GM18907 (cell line): ENCODE measurements at regions not wholly inside any gene's neighbourhood (a gene's known extent, or its start where the extent isn't known, plus 50 kb on each side); places are given as distances from the start of the nearest gene placed in this dataset.
"Not testable (repeated sequence)": the region's sequence is repeated elsewhere in the genome, so short reads cannot be mapped to it uniquely, and the experiment has no call there.

ENCODE experiments used
- ATAC-seq: cut with Tn5 transposase; IDR thresholded peaks from one replicate; pipeline ENCODE4 v1.9.1; 2021; ENCODE audit warnings: mild to moderate bottlenecking, moderate library complexity; ENCODE audit not compliant: unreplicated experiment

DNA sequence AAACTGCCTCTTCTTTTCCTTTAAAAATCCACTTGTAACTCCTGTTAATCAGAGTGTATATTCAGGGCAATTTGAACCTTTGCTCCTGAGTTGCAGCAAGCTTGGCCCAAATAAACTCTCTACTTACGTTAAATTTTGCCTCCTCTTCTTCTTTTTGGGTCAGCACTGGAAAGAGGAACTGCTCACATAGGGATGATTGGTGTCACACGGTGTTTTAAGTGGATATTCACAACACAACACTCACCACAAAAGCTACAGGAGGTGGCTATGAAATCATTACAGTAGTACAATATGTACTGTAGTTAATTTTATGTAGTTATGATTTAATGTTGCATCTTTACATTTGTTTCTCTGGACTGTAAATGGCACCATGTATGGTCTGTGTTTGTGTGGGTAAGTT lies 96.8 kb upstream of the DOCK9 start:
- ATAC-seq, result no peak

DNA sequence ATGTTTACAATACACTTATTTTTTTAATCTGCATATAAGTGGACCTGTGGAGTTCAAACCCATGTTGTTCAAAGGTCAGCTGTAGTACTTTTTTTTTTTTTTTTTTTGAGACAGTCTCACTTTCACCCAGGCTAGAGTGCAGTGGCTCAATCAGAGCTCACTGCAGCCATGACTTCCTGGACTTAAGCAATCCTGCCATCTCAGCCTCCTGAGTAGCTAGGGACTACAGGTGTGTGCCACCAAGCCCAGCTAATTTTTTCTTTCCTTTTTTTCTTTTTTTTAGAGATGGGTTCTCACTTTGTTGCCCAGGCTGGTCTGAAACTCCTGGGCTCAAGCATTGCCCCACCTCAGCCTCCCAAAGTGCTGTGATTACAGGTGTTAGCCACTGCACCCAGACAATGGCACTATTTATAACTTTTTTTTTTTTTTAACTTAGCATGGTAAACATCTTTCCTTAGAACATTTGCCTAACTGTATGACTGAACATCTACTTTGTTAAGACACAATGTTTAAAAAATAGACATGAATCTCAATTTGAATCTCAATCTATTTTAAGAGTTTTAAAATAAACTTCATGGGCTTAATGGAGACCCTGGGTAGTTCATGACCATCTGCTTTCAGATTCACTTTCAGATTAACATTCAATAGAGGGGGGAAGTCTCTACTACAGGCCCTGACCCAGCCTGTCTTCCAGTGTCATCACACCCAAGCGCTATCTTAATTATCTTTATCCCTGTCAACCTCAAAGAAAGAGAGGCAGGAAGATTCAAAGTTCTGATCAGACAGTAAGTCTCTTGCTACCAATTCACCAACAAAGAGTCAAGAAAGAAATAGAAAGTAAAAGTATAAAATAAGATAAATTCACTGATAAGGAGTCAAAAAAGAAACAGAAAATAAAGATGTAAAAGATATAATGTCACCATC lies 97.7 kb upstream of the DOCK9 start:
- ATAC-seq, result peak; percentile 91

DNA sequence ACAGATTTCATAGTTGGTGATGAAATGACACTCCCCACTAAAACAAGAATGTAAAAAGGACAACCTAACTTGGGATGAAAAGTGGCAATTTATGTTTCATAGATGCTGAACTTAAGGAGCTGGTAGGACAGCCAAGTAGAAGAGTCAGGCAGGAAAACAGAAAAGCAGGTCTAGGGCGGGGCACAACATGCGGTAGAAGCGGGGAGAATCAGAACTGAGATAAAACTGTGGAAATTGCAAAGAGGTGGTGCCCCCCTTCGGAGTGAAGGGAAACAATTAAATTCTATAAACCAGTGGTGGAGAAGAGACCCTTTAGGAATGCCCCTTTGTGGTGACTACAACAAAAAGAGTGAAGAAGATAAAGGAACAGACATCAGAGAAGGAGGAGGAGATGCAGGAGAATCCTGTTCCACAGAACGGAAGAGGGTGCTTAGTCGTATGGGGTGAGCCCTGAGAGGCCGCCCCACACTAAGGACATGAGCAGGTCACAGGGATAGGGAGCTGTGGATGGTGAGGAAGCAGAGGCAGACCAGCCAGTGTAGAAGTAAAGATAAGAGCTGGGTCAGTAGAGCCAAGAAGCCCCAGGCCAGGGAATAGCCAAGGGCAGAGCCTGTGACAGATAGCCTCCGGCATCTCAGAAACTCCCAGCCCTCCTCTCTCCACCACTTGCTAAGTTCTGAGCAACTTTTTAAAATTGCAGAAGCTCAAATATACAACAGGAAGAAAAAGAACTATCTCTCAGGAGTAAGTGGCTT lies 100.3 kb upstream of the DOCK9 start:
- ATAC-seq, result no peak

DNA sequence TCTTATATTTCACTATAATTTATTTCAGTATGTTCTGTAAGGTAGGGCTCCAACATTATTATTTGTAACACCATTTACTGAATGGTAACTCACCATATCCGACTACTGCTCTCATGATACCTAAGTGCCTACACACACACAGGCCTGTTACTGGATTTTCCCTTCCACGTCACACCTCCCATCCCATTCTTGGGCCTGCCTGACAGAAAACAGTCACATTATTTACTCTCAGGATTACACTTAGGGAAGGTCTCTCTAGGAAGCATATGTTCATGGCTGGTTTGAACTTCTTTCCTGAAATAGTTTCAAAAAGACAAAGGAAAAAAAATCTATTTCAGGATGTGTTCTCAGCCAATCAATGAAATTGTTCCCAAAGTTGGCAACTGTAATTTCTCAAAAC lies 102.3 kb upstream of the DOCK9 start:
- ATAC-seq, result no peak

DNA sequence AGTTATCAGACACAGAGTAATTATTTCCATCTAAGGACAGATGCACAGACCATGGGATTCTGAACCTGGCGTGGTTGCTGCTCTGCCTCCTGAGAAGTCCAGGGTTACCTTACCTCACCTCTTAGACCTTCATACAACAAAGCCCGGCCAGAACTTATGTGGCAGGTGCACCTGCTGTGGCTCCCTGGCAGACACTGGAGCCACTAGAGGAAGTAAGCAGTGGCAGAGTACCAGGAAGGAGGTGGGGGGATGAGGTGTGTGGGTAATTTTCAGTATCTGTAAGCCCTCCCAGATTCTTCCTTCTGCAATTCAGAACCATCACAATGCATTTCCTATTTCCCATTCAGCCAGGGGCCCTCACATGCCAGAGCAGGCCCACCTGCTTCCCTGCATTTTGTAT lies 106.1 kb upstream of the DOCK9 start:
- no peak for ATAC-seq

DNA sequence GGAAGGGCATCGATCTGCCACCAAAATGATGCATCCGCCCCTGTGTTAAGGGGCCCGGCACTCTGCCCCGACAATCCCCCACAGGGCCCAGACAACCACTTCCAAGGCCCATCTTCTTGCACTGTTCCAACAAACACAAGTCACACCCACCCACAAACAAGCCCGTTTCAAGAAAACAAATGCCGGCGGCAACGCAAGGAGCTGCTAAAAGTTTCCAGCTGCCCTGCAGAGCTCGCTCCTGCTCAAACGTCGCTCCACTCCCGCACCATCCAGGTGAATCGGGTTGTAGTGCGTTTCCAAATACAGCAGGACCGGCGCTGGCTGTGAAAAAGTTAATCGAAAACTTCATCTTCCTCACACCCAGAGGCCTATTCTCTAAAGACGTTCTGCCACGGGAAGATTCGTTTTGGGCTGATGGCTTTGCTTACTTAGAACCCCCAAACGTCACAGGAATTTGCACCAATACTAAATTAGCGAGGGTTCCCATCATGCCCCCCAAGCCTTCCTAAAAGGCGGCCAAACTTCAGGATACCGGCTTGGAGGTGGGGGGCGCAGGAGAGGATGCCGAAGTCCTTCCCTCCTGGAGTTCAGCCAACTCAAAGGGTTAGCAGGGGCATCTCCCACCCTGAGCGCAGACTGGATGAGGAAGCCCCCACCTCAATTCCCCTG lies 107.4 kb upstream of the DOCK9 start:
- no peak for ATAC-seq

DNA sequence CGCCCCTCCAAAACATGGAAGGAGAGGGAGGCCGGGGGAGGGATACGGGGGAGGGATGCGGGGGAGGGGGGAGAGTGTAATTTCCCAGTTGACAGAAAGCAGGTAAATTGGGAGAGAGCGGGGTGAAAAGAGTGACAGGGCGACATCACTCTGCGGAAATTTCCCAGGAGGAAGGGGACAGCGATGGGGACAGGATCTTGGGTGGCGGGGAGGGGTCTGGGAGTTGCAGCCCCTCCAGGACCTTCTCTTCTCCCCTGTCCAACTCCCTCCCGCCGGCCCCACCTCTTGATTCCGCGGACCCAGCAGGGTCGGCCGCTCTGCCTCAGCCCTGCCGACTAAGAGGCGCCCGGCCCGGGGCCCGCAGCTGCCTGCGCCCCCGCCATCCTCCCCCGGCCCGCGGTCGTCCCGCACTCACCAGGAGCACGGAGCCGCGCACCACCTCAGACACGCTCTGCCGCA lies 108.0 kb upstream of the DOCK9 start:
- no peak for ATAC-seq

DNA sequence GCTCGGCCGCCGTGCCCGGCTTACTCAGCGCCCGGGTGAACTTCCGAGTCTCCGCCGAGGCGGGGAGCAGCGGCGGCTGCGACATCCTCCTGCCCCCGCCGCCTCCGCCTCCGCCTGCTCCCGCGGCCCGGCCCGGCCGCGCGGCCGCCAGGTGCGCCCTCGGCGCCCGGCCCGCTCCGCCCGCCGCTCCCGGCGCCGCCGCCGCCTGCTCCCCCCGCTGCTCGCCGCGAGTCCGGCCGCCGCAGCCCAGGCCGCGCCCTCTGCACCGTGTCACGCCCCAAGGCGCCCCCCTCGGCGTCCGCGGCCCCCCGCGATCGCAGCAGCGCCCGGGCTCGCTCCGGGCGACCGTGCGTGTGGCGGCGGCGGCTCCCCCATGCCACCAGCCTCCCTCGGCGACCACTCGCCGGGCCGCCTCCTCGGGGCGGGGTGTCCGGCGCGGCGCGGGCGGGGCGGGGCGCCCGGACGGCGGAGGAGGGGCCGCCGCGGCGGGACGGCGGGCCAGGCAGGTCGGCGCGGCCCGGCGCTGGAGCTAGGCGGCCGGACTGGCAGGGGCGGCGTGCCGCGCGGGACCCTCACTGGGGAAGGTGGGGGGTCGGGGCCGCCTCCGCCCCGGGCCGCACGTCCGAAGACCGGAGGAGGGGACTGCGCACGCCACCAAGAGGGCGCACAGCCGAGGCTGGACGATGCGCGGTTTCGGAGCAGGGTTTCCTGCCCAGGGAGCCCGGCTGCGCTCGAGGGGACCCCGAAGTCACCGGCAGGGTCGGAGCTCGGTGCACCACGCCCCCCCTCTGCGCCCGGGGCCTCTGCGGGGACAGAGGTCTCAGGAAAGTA lies 108.6 kb upstream of the DOCK9 start:
- peak; percentile 50 for ATAC-seq

DNA sequence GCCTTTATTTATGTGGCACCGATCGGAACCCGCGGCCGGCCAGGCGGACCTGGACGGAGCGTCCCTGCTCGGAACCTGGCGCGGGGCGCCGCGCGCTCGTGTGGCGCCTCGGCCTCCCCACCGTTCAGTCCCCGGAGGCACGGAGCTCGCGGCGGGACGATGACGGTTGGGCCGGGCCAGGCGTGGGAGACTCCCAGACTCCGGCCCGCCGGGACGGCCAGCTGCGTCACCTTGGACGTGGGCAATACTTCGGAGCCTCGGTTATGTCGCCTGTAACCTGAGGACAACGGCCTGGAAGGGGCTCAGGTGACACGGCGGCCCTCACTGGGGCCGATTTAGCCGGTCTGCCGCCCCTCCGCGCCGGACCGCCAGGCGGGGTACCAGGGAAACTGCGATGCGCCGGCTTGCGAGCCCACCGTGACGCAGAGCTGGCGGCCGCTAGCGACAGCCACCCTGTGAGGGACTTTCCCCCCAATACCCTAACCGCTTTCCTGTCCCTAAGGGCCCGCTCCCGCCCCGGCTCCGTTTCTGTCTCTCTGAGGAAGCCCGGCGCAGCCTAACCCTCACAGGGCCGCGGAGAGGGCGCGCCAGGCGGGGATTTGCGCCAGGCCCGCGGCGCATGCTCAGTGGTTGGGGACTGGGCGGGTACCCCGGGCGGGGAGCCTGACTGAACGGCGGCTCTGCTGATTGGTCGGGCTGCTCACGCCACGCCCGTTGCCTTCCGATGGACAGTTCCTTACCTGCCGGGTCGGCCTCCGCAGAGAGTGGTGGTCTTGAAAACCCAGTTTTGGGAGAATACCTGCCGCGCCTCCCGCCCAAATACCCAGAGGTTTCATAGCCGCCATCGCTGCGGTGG lies 109.5 kb upstream of the DOCK9 start:
- peak; percentile 86 for ATAC-seq

DNA sequence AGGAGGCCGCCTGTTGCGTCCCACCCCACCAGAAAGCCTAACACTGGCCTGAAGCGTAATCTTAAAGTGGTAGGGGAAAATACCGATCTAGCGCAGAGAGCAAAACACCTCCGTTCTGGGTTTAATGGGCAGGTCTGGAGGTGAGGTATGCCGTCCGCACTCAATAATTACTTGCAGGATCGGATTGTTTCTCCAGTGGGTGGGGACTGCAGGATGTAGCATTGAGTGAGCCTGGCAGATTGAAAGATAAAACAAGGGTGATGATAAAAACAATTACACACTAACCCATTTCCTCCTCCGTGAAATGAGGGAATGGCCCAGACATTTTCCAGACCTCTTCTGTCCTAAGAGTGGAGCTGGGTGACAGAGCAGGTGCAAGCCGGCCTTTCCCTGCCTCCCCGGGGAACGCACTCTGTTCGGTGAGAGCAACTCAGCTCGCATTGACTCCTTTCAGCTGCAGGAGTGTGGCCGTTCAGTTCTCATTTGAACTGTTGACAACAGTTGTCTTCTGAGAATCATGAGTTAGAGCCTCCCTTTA lies 110.2 kb upstream of the DOCK9 start:
- peak; percentile 44 for ATAC-seq

DNA sequence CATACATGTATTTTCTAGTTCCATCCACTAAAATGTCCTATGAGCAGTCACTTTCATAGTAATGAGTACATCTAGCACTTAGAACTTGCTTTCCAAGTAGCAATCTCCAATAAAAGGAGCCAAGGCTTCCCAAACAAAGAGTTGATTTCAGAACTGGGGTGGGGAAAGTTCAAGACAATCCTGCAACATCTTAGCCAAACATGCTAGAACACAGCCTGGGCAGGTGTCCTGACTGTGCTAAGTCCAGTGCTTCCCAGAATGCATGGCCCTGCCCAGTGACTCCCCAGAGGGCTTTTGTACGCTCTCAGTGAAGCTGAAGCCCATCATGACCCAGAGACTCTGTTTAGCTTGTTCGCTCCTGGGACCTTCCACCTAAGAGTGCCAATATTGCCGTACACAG lies 106.7 kb upstream of the UBAC2 start:
- ATAC-seq, result no peak

DNA sequence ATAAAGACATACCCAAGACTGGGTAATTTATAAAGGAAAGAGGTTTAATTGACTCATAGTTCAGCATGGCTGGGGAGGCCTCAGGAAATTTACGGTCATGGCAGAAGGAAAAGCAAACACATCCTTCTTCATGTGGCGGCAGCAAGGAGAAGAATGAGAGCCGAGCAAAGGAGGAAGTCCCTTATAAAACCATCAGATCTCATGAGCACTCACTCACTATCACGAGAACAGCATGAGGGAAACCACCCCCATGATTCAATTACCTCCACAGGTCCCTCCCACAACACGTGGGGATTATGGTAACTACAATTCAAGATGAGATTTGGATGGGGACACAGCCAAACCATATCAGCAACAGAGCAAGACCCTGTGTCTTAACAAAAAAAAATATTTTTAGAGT lies 98.8 kb upstream of the UBAC2 start:
- not testable (repeated sequence) for ATAC-seq

DNA sequence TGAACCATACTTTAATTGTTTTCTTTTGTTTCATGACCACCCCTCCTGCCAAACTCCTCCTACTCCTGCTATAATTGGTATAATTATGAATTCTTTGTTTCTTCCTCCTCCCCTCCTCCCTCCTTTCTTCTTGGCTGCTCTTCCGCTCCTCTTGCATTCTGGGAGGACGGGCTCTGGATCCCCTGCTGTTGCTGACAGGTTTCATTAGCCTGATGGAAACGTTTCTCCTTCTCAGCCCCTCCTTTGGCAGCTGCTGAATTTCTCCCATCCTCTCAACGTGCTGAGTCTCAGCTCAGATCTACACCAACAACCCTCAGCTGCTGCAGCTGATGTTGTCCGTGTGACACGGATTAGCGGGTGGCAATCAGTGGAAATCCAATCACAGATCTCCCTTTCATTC lies 97.1 kb upstream of the UBAC2 start:
- ATAC-seq, result no peak

DNA sequence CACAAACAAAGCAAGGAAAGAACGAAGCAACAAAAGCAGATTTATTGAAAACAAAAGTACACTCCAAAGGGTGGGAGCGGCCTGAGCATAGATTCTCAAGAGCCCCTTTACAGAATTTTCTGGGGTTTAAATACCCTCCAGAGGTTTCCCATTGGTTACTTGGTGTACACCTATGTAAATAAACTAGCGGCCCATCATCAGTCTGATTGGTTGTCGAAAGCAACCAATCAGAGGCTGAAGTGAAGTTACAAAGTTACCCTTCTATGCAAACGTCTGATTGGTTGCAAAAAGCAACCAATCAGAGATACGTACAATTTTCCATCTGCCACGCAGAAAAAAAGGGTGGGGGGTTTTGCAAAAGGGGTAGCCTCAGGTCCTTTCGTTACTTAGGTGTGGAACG lies 96.3 kb upstream of the UBAC2 start:
- no peak for ATAC-seq

DNA sequence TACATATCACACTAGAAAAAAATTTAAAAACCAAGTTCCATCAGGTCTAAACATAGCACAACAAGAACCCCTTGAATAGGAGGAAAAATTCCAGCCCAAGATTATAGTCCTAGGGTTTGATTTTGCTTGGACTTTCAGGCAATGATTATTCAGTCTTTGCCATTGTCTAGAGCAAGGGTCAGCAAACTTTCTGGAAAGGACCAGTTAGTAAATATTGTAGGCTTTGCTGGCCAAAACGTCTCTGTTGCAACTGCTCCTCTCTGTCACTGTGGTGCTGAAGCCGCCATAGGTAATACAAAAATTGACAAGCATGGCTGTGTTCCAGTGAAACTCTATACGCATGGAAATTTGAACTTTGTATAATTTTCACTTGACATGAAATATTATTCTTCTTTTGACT lies 95.5 kb upstream of the UBAC2 start:
- ATAC-seq, result no peak

DNA sequence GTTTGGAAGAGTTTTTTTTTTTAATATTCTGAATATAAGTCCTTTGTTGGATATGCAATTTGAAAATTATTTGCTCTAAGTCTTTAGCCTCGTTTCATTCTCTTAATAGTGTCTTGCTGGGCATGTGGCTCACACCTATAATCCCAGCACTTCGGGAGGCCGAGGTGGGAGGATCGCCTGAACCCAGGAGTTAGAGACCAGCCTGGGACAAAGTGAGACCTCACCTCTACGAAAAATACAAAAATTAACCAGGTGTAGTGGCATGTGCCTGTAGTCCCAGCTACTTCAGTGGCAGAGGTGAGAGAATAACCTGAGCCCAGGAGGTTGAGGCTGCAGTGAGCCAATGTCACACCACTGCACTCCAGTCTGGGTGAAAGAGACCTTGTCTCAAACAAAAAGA lies 87.3 kb upstream of the UBAC2 start:
- no peak for ATAC-seq

DNA sequence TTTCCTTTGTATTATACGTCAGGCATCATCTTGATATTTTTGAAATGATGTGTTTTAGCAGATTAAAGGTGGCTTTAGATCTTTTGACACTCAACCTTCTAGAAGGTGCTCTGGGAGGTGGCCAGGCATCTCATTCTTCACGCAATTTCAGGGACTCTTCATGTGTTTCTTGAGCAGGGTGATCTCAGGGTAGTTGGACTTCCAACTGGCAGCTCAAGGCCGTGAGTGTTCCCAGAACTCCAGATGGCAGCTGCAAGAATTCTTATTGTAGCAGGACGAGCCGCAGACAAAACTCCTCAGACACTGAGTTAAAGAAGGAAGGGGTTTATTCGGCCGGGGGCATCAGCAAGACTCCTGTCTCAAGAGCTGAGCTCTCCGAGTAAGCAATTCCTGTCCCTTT lies 82.5 kb upstream of the UBAC2 start:
- ATAC-seq, result no peak

DNA sequence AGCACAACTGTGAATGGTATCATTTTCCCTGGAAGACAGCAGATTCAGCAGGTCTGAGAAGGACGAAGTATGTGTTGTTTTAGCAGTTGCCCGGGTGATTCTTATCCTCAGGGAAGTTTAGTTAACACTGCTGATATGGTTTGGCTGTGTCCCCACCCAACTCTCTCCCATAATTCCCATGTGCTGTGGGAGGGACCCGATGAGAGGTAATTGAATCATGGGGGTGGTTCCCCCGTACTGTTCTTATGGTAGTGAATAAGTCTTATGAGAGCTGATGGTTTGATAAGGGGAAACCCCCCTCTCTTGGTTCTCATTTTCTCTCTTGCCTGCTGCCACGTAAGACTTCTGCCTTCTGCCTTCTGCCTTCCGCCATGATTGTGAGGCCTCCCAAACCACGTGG lies 81.0 kb upstream of the UBAC2 start:
- no peak for ATAC-seq

DNA sequence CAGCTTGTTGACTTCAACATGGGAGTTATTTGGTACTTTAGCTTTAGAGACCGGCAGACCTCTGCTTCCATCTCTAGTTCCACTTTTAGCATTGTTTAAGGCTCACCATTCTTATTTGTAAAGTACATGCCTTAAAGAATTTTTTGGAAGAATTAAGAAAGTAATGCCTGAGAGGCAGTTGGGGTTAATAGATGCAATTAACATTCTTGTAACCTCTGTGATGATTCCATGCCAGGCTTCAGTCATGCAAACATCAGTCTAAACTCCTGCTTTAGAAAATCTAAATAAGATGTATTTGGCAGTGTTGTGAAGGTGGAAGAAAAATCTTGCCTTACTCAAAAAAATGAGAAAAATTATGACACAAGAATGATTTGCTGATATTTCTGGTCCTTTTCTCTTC lies 79.9 kb upstream of the UBAC2 start:
- no peak for ATAC-seq

DNA sequence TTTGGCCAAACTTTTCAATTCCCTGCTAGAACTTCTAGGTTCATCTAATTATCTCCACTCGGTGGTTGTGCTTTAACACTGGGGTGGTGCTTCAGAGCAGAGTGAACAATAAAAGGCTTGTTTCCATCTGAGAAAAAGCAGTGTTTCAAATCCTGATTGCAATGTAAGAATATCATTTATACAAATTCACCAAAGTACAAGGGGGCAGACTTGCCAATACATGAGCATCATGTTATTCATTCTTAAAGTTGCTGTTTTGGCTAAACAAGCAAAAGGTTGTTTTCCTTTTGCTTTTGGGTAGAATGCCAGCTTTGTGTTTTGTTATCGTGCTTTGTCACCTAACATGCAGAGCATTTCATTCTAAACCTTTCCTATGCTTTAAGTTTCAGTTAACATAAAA lies 78.5 kb upstream of the UBAC2 start:
- ATAC-seq, result no peak
